T-helper 2 cell (primary cell): ENCODE measurements at regions not wholly inside any gene's neighbourhood (a gene's known extent, or its start where the extent isn't known, plus 50 kb on each side); places are given as distances from the start of the nearest gene placed in this dataset.
"Not testable (repeated sequence)": the region's sequence is repeated elsewhere in the genome, so short reads cannot be mapped to it uniquely, and the experiment has no call there.

ENCODE experiments used
- DNase-seq, 5 experiments: peaks; one replicate each; pipeline versions ENCODE4 v3.0.0 to v3.0.0-alpha.2; 2012 to 2022

DNA sequence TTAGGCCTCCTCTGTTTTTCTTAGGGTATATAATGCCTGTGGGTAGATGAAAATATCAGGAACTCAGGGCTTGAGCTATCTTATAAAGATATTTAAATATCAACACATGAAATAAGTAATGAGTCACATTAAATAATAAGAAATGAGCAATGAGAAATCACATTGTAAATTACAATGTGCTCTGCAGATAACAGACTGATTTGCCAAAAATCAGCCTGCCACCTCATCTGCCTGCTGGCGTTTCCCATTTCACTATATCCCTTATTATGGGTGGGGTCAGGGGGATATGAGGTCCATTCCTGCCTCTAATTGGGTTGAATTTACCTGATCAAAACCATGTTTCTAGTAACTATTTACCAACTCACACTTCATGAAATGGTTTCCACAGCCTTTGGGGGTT lies 335.2 kb downstream of the CDC5L start:
- DNase-seq = no peak

DNA sequence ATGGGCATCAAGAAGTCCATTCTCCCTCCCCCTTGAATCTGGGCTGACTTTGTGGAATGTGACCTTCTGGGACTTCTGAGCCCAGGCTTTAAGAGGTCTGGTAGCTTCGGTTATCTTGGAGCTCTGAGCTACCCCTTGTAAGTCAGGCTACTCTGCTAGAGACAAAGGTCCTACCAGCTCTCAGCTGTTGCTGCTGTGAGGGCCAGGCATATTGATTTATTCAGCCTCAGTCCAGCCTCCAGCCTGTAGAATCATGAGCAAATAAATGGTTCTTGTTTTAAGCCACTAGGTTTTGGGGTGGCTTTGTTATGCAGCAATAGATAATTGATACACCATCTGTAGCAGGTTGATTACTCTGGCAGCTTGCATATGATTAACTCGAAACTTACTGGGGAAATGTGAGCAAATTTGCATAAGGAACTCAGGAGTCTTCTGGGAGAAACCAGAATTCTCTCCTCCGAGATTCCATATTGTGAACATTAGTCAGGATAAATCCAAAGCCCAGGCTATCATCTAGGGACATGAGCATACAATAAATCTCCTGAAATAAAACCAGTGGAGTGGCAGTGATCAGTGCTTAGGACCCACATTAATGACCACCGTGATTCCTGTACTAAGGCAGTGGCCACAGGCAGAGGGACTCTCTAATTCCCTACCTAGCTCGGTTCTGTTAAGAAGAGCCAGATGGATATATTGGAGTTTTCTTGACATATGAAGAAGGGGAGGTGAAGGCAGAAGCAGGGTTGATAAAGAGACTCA lies 336.1 kb downstream of the CDC5L start:
- DNase-seq = no peak

DNA sequence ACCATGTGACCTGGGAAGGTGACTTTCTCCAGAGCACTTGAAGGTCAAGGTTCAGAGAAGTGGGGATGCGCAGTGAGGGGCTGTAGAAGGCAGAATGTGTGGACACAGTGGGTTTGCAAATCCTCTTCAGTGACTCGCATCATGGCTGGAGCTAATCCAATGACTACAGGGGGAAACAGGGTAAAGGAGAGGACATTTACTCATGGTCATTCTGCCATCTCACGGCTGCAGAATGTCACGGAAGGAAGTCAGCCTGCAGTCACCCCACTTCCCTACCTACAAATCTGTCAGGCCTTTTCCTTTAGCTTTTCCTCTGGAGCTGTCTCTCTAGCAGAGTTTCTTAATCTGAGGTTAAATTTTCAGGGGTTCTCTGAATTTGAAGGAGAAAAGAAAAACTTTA lies 337.6 kb downstream of the CDC5L start:
- DNase-seq = no peak

DNA sequence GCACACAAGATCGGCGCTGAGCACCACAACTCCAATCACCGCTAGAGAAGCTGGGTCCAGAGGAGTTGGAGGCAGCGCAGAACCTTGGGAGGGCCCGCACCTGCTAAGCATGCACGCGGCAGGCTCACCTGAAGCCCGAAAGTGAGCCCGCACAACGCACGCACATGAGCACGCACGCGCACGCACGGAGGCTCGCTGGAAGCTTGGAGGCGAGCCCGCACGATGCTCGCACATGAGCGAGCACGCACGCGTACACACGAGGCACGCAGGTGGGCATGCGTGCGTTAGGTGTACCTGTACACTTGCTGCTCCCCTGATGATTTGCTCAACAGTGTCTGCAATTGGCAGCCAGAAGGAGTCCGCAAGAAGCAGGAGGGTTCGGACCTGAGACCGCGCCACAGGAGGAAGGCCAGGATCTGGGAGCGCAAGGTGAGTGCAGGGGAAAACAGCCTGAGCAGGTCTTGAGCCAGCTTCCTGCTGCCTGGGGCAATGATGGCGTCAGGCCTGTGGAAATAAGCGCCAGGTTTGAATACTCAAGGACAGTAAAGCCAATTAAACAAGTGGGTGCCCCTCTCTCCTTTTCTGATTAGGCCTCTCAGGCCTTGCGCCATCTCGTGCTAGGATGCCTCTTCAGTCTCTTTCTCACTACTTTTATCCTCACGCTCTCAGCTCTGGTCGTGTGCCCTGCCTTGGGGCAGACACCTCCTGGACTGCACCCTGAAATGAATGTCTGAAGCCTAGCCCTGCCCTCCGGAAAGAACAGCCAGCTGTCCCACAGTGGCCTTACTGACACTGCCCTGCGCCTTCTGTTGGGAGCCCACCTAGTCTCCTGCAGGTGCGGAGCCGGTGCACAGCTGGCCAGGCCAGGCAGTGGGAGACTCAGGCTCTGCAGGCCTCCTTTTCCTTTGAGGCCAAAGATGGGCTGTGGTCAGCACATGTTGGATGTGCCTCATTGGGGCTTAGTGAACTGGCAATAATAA lies 340.4 kb downstream of the CDC5L start:
- DNase-seq = no peak

DNA sequence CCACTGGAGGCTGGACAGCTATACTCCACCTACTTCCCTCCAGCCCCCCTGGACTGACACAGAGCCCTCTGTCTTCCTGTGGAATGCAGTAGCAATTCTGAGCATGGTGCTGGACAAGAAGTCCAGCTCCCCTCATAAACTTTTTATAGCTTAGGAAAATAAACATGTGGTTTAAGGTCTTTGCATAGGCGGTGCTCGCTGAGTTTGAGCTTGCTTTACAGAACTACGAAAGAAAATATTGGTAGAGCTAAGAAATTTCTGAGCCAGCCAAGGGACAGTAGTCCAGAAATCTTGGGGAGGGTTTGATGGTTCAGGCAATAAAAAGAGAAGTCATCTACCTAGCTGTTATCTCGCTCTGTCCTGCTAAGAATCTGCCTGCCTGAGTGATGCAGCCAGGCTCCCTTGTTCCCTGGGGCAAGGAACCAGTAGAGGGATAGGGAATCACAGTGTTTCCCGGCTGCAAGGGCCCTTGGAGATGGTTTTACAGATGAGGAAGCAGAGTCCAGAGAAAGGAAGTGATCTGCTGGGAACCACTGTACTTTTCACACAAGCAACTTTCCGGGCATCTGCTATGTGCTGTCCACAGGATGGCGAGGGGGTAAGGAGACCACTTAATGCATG lies 343.4 kb downstream of the CDC5L start:
- no peak for DNase-seq

DNA sequence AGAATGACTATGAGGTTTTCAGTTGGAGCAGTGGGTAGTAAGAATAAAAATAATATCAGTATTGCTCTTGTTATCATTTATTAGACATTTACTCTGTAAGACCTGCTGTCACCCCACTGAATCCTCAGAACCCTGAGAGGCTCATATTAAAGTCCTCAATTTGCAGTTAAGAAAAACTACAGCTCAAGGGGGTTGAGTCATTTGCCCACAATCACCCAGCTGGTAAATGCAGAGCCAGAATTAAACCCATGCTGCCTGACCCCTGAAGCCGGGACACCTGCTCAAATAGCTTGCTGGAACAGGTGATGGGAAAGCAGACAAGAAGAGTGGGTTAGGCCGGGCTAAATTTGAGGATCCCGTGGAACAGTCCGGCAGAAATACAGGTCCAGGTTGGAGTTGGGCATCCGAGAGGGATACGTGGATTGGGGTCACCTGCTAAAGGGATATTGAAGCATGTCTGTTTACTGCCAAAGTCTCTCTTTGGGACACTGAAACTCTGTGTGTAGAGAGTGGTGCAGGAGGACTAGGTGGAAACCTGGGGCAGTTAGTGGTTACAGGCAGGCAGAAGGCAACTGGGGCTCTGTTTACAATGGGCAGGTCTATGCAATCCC lies 344.1 kb downstream of the CDC5L start:
- no peak for DNase-seq

DNA sequence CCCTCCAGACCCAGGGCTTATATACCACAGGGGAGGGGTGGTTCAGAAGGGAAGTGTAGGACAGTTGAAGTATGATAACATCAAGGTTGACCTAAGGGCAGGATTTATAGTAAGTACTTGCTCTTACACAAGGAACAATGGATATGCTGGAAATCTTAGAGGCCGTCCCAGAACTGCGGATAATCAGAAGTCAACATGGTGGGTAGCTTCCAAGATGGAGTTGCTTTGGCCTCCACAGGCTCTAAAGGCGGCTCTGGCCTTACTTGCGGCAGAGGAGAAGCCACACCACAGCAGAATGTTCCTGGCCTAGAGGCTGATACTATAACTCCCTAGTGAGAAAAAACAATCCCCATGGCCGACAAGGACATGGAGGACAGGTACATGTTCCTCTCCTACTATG lies 344.7 kb downstream of the CDC5L start:
- no peak for DNase-seq

DNA sequence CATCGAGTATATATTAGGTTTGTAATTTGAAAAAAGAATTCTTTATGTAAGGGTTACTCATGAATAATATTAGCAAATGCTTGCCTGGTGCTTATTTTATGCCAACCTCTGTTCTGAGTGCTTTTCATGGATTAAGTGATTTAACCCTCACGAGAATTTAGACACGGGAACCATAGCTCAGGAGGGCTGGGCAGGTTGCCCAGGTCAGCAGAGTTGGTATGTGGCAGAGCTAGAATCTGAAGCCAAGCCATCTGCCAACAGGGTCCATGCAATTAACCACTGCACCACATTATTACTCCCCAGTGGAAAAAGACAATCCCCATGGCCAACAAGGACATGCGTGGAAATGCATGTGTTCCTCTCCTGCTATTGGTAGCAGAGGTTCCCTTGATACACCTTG lies 345.6 kb downstream of the CDC5L start:
- DNase-seq = no peak

DNA sequence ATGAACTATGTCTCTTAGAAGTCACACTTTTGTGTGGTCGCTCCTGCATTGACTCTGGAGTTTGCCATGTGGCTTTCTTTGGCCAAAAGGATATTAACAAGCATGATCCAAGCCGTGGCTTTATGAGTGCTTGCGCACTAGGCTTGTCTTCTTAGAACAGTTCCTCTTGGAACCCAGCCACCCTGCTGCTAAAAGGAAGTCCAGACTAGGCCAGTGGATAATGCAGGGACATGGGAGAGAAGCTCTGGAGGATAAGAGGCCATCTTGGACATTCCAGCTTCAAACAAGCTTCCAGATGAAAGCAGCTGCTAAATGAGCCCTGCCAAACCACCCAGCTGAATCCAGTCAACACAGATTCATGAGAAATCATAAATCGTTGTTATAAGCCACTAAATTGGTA lies 346.4 kb downstream of the CDC5L start:
- no peak for DNase-seq

DNA sequence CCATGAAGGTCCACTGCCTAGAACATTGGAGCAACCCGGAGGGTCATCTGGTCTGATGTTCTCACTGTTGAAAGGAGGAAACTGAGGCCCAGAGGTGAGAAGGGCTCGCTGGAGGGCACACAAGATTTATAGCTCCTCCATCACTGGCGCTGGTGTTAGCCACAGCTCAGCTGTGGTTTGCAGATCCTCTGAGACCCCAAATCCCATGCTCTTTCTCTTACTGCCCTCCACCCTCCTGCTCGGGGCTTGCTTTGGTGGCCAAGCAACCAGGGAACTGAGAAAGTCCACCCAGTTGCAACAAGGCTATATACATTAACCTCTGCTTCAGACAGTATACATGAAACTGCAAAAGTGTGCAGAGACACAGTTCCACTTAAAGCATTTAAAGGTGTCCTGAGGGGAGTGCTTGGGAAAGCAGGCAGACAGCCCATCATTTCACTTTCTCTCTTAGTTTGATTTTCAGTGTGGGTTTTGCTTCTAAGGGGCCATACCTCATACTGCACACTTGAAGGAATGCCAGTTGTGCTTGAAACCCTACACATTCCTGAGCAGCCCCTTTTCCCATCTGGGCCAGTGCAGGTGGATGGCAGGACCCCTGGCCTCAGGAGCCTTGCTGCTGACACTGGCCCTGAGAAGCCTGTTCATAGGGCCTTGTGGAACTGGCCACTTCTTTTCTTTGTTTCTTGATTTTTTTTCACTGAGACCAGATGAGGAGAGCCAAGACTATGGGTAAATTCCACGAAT lies 347.6 kb downstream of the CDC5L start:
- DNase-seq = no peak

DNA sequence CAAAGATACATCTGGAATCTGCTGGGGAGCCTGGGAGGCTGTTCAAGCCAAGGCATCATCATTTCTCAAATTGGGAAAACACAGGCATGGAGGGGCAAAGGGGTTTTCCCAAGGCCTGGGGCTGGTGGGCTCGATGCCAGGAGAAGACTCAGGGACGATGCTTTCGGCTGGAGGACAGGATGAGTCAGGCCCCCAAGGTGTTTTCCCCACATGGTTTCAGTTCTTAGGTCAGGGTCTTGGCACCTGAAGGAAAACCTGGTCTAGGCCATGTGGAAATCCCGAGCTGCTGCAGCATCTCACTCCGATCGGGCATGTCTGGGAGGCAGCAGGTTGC lies 348.1 kb downstream of the CDC5L start:
- DNase-seq = no peak

DNA sequence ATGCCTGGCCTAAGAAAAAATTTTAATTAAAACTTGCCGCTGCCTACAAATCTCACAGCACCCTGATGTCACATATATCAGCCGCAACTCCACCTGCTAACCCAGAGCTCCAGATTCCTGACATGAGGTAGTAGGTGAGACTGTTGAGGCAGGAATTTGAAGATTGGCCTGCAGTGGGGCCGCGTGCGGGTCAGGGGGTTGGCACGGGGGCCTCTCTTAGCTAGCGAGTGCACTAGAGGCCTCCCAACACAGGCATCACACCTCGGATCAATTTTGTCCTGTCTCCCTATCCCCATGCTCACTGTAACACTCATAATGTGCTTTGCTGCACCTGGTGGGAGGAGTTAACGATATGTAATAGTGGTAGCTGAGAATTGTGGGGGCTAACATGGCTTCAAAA lies 349.8 kb downstream of the CDC5L start:
- no peak for DNase-seq

DNA sequence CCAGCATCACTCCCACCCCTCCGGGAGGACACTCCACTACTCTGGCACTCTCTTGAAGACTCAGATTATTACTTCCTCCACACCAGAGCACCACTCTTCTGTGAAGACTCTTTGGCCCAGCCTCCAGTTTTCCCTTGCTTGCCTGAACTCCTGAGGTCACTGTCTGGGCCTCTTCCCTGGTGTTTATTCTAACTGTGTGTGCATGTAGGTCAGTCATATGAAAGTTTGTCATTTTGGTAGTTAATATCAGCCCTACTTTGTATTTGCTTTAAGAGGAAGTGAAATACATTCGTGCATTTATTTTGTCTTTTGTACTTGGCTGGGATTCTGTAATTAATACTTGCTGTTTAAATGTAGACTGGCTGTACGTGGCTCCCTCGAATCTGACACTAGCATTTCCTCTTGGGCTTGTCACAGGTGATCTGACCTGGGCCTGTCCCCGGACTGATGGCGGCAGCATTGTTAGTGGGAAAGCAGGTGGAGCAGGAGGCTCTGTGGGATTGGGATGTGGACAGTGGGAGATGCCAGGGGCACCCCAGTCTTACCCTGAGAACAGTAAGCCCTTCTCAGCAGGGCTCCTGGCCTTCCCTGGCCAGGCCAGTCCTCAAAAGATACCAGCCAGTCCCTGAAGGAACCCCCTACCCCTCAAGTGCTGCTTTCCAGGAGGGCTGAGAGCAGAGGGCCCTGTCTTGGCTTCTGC lies 350.5 kb downstream of the CDC5L start:
- DNase-seq = no peak

DNA sequence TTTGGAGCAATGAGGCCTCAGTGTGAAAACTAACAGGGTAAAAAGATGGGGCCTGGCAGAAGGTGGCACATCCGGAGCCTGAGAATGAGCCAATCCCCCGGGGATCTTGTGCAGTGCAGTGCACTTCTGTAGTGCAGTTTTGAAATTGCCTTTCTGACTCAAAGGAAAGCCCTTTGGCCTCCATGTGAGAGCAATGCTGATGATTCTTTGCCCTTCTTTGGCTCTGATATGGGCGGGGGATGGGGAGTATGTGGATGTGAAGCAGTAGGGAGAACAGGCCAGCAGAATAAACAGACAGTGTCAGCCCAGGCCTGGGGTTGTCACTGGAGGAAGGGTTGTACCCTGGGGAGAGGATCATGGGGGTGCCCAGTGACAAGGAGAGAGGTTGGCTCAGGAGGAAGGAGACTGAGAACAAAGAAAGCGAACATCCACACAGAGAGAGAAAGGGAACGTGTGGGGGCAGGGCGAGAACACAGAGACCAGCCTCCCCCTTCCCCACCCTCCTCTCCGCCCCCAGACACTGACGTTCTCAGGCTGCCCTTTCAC lies 351.2 kb downstream of the CDC5L start:
- DNase-seq = no peak

DNA sequence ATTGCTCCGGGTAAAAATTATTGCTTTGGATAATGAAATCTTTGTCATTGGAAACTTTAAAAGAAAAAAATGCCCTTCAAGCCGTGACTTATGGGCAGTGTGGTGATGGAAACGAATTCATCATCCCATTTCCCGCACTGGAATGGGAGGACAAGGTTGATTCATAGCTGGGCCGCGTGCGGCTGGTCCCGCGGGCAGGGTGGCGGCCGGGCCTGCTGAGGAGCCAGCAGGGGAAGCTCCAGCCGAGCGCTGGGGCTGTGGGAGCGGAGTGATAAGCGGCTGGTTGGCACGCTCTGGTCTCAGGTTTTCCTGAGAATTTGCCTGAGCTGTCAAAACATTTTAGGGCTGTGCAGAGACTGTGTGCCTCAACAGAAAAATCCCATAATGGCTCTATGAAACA lies 351.7 kb downstream of the CDC5L start:
- DNase-seq = no peak

DNA sequence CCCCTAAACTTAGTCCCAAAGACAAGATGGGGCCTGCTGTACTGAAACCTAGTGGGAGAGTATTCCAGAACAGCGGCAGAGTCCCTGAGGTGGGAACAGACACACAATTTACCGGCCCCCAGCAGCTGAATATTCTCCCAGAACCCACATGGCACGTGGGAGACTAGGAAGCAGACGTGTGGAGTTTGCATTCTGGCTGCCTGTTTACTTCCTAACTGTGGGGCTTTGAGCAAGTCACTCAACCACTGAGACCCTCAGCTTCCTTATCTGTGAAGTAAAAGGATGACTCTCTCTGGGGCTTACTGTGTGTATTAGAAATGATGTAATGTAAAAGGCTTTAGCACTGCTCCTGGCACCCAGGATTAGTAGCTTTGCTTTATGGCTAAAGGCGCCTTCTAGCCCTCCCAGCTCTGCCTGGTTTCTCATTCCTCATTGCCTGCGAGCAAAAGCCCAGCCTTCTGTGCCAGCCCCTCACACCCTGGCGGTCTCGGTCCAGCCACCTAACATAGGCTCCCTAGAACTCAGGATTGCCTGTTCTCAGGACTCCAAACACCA lies 353.1 kb downstream of the CDC5L start:
- DNase-seq = no peak

DNA sequence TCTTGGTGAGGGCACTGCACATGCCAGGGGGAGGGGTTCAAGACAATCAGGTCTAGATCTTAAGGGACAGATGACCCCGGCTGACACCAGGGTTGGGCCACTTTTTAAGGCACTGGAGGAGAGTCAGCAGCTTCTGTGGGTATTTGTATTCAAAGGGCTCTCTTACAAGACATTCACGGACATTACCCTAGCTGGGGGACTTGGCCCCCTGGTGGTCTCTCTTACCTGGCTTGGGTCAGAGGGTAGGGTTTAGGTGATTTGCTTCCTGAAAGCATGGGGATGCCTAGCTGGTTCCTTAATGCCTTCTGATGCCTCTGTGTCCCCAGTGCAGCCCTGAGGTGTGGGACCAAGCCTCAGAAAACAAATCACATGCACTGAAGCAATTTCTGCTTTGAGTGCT lies 354.7 kb downstream of the CDC5L start:
- no peak for DNase-seq

DNA sequence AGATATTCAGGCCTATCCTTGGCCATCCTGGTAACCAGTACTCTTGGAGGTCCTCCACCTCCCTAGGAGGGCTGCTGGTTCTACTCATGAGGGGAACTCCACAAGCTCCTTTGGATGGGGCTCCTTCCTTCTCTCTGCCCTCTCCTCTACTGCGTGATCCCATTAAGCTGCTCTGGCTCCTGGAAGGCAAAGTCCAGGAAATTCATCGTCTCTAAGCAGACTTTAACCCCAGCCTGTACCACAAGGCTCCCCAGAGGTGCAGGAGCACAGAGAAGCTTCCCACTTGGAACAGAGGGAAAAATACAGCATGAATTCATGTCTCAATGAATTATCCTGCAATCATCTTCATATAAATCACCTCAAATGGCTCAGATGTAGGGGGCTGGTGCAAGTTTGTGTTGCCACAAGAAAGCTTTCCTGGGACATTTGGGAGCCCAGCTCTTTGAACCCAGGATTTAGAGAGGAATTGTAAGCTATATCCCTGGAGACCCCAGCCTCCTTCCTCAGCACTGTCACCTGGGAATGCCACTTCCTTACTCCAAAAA lies 355.4 kb downstream of the CDC5L start:
- no peak for DNase-seq

DNA sequence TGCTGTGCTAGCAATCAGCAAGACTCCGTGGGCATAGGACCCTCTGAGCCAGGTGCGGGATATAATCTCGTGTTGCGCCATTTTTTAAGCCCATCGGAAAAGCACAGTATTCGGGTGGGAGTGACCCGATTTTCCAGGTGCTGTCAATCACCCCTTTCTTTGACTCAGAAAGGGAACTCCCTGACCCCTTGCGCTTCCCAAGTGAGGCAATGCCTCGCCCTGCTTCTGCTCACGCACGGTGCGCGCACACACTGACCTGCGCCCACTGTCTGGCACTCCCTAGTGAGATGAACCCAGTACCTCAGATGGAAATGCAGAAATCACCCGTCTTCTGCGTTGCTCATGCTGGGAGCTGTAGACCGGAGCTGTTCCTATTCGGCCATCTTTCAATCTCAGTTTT lies 372.6 kb downstream of the CDC5L start:
- not testable (repeated sequence) for DNase-seq

DNA sequence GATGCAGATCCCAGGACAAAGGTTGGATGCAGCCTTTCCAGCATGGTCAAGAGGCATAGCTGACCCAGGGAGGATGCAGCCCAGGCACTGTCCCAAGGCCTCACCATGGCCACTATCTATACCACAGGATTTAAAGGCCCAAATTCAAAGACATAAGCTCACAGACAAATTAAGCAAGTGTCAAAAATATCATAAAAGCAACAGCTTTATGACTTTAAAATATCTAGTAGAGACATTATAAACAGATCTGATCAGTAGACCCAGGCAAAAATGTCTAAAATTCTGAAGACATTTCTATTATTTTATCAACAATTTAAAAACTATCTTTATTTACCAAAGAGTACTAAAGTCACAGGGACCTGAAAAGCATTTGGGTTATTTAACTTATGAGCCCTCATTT lies 373.5 kb downstream of the CDC5L start:
- no peak for DNase-seq

DNA sequence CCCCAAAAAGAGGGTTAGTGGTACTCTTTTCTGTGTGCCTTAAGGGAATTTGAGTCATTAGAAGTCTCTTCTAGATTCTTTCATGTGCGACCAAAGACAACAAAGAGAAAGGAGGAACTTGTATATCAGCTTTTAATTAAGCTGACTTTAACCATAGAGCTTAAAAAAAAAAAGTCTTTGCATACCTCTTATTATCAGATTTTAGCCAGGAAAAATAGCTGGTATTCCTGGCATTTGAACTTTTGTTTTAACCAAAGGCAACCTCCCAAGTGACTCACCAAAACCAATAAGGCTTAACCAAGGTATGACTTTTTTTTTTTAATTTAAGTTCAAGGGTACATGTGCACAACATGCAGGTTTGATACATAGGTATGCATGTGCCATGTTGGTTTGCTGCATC lies 375.0 kb downstream of the CDC5L start:
- no peak for DNase-seq
